Mucosa of descending colon (tissue), 3 donors: ENCODE measurements at regions not wholly inside any gene's neighbourhood (a gene's known extent, or its start where the extent isn't known, plus 50 kb on each side); places are given as distances from the start of the nearest gene placed in this dataset.

ENCODE experiments used
- ATAC-seq: fragments of 200-7000 bp; cut with Tn5 transposase; one replicate; pipeline ENCODE4 v1.9.1; 2020; ENCODE audit warnings: mild to moderate bottlenecking, moderate library complexity
- DNase-seq, 3 donors: peaks; one replicate each; pipeline ENCODE4 v3.0.0-alpha.2; 2020
- H3K36me3 ChIP-seq: fragments of 200-600 bp; one replicate; pipeline ENCODE4 v1.8.0; 2021; ENCODE audit warnings: low read depth, mild to moderate bottlenecking
- H3K4me1 ChIP-seq: fragments of 200-600 bp; one replicate; pipeline ENCODE4 v1.8.0; 2021; ENCODE audit warnings: low read depth, mild to moderate bottlenecking
- H3K4me3 ChIP-seq: fragments of 200-600 bp; one replicate; pipeline ENCODE4 v1.8.0; 2021; ENCODE audit warnings: mild to moderate bottlenecking
- H3K9me3 ChIP-seq: fragments of 200-600 bp; one replicate; pipeline ENCODE4 v1.8.0; 2021; ENCODE audit warnings: mild to moderate bottlenecking
- CTCF ChIP-seq: fragments of 200-600 bp; IDR thresholded peaks from one replicate; pipeline ENCODE4 v1.8.0; 2022; ENCODE audit warnings: antibody characterized with exemption, mild to moderate bottlenecking
- intact Hi-C, 2 donors: fragments of 100-400 bp; cut with DNase I in 1 of 2; cut with micrococcal nuclease in 1 of 2; formaldehyde crosslinking; loops; one replicate each; pipeline versions ENCODE4 v1.11.0 to v1.11.1; 2022; cut with DNase I, micrococcal nuclease
- donor health status: DM: no; HTN: no; CAD: no; lungs with moderate emphysema.
- donor health status: DM: no; HTN: no; CAD: no.
- donor health status: DM: no; HTN: yes; CAD: no.

GRCh38 chr1:208534979-208535378, 290.8 kb upstream of the PLXNA2 start:
- peaks cover 8% of the 10 kb centered on the region for H3K4me1 ChIP-seq
- no peak overlapping the region for H3K4me3 ChIP-seq
- peak; percentile 53 for ATAC-seq
- peak in 1 of 3 donors; percentile 8 for DNase-seq
- no peaks in the 10 kb centered on the region for H3K36me3 ChIP-seq
- intact Hi-C loops, result no loop called here
- no peak for TF ChIP-seq CTCF
- H3K9me3 ChIP-seq, result no peaks in the 10 kb centered on the region

GRCh38 chr1:208535511-208535910, 291.3 kb upstream of the PLXNA2 start:
- no peaks in the 10 kb centered on the region for H3K36me3 ChIP-seq
- H3K4me3 ChIP-seq, result no peak overlapping the region
- no peak for TF ChIP-seq CTCF

GRCh38 chr1:208536212-208536611, 292.0 kb upstream of the PLXNA2 start:
- no peaks in the 10 kb centered on the region for H3K9me3 ChIP-seq
- no peak for TF ChIP-seq CTCF
- ATAC-seq (no peak), DNase-seq (no peak)
- no peaks in the 10 kb centered on the region for H3K36me3 ChIP-seq
- intact Hi-C loops, result no loop called here
- H3K4me3 ChIP-seq, result no peak overlapping the region
- H3K4me1 ChIP-seq, result peaks cover 8% of the 10 kb centered on the region

More at GRCh38 chr1:208535511-208535910, 291.3 kb upstream of the PLXNA2 start:
- H3K9me3 ChIP-seq, result no peaks in the 10 kb centered on the region
- intact Hi-C loops, result no loop called here
- no peak for ATAC-seq
- peaks cover 8% of the 10 kb centered on the region for H3K4me1 ChIP-seq
- no peak for DNase-seq

- intact Hi-C loops, result no loop called here
- DNase-seq (no peak), ATAC-seq (no peak)
- Histone ChIP-seq H3K4me3 (no peak overlapping the region), H3K4me1 (peaks cover 8% of the 10 kb centered on the region), H3K36me3 (no peaks in the 10 kb centered on the region), H3K9me3 (no peaks in the 10 kb centered on the region)
- no peak for TF ChIP-seq CTCF
Measured at GRCh38 chr1:208537198-208537597, 293.0 kb upstream of the PLXNA2 start.

GRCh38 chr1:208538078-208538477, 293.9 kb upstream of the PLXNA2 start:
- H3K9me3 ChIP-seq, result no peaks in the 10 kb centered on the region
- H3K4me1 ChIP-seq, result peaks cover 8% of the 10 kb centered on the region
- intact Hi-C loops, result no loop called here
- no peak overlapping the region for H3K4me3 ChIP-seq
- TF ChIP-seq CTCF, result no peak
- DNase-seq, result no peak
- ATAC-seq, result no peak
- H3K36me3 ChIP-seq, result no peaks in the 10 kb centered on the region

GRCh38 chr1:208538587-208538986, 294.4 kb upstream of the PLXNA2 start:
- intact Hi-C loops, result no loop called here
- DNase-seq (no peak), ATAC-seq (peak; percentile 14)
- peaks cover 8% of the 10 kb centered on the region for H3K4me1 ChIP-seq
- H3K36me3 ChIP-seq, result no peaks in the 10 kb centered on the region
- no peak overlapping the region for H3K4me3 ChIP-seq
- H3K9me3 ChIP-seq, result no peaks in the 10 kb centered on the region
- no peak for TF ChIP-seq CTCF
